ENCODE measurements at regions not wholly inside any gene's neighbourhood (a gene's known extent, or its start where the extent isn't known, plus 50 kb on each side); places are given as distances from the start of the nearest gene placed in this dataset.

- TF ChIP-seq POLR2A (IDR thresholded peaks at IDR 0.05) (no peak), CTCF (IDR thresholded peaks at IDR 0.05) (no peak)
Measured at GRCh38 chr21:36207577-36208320, 51.1 kb downstream of the DOP1B start.

All from heart left ventricle (tissue), 13 donors.